HG02870 (cell line): ENCODE measurements at regions not wholly inside any gene's neighbourhood (a gene's known extent, or its start where the extent isn't known, plus 50 kb on each side); places are given as distances from the start of the nearest gene placed in this dataset.
"Not testable (repeated sequence)": the region's sequence is repeated elsewhere in the genome, so short reads cannot be mapped to it uniquely, and the experiment has no call there.

Source experiments
- ATAC-seq: cut with Tn5 transposase; IDR thresholded peaks from one replicate; pipeline ENCODE4 v1.9.1; 2021; ENCODE audit warnings: mild to moderate bottlenecking, moderate library complexity; ENCODE audit not compliant: unreplicated experiment

DNA sequence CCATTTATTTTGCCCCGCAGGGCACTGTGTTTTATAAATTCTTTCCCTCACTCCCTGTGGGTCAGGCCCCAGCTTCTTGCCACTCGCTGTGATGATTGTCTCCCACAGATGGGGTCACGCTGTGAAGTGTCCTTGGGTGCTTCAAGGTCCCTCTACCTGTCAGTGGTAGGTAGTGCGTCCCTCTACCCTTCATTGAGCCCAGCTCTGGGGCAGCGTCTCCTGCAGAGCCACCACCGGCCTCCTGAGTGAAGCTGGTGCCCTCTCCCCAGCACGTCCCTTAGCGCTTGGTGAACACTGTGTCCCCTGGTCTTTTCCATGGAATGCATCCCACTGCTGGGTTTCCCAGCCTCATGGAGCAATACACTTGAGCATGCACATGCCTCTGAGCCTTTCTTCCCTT, 108.2 kb downstream of the NRN1 start:
- no peak for ATAC-seq

DNA sequence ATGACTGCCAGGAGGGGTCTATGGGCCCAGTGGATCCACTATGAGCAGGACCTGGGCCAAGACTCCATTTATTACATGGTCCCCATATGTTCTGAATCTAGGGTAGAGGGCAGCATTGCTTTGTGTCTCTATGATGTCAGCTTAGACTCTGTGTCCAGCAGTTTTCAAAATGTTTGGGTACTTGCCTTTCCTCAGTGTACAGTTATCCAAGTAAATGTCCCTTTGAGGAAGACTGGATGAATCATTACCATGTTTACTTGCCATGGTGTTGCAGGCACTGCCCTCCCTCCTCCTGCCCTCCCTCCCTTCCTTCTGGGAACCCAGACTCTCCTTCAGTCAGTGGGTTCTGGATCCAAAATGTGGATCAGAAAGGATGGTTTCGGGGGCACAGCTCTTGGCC, 108.6 kb downstream of the NRN1 start:
- no peak for ATAC-seq

DNA sequence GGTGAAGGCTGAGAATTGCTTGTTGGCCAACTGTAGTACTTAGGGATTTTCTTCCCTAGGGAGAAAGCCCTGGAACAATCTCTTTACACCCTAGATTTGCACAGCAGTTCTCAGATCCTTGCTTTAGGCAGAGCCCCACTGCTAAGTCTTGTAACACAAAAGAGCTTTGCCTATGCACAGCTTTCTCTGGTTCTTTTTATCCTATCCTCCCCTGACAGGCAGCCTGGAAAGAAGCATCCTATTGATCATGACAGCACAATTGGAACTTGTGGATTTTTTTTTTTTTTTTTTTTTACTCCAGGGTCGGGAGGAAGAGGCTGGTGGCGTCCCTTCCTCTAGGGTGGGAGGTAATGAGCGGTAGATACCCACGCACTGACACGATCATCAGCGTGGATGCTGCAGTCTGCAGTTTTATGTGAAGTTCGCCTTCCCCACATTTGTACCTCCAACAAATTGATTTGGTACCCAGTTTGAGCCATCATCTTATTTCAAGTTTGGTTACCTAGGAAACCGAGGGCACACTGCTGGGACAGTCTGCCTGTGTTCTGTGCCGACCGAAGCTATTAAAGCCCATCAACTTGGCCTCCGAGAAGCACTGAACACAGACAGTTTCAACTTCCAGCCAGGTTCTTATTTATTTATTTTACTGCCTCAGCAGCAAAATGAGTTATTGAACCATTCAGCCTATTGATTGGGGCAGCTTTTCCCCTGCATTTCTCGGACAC, 110.1 kb downstream of the NRN1 start:
- no peak for ATAC-seq

DNA sequence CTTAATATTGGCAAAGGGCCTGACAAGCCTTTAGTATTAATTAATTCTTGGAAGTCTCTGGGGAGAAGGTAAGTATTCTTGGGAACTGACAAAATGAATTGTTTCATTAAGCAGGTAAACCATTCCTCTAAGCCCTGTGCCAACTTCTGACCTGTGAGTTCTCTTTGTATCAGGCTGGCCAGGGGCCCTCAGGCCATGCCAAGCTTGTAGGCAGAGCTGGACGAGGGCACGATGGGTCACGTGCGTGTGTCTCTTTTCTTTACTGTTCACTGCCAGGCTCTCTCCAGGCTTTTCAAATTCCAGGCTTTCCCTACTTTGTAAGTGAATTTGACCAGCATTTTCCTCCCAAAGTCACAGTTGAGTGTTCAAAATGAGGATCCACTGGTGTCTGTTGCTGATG, 112.4 kb downstream of the NRN1 start:
- no peak for ATAC-seq

DNA sequence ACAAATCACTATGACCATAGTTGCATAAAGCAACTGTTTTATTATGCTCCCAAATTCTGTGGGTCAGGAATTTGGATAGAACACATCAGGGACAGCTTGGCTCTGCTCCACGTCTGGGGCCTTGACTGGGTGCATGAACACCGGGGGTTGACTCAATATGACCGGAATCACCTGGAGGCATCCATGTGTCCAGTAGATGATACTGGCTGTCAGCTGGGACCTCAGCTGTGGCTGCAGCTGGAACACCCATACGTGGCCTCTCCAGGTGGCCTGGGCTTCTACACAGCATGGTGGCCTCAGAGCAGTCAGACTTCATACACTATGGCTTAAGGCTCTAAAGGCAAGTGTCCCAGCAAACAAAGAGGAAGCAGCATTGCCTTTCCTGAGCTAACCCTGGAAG, 113.4 kb downstream of the NRN1 start:
- ATAC-seq = no peak

DNA sequence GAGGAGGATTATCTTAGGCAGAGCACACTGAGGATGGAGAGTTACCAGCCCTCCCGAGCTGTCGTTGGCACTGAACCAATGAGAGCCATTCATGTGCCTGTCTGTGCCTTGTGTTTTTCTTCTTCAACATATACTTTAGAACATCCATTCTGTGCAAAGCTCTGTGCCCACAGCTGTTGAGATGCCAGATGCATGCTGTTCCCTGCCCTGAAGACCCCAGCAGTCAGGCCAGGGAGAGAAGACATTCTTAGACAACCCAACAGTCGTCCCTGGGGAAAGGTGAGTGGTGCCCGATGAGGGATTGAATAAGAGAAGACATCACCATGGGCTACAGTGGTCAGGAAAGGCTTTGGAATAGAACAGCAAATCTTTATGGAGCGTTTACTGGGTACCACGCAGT, 114.1 kb downstream of the NRN1 start:
- ATAC-seq = no peak

DNA sequence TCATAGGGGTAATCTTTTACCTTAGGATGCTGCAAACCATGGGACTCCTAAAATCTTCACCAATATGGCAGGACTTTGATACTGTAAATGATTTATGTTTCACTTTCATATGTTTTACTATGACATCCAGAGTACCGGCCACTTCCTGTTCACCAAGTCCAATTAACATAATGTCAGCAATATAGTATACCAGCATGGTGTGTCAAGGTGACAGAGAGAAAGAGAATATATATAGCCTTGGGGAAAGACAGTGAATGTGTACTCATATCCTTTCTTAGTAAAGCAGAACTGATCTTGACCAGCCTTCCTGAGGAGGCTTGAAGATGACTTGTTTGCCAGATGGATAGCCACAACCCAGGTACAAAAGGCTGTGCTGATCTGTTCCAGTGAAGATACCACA, 127.9 kb downstream of the NRN1 start:
- ATAC-seq = no peak

DNA sequence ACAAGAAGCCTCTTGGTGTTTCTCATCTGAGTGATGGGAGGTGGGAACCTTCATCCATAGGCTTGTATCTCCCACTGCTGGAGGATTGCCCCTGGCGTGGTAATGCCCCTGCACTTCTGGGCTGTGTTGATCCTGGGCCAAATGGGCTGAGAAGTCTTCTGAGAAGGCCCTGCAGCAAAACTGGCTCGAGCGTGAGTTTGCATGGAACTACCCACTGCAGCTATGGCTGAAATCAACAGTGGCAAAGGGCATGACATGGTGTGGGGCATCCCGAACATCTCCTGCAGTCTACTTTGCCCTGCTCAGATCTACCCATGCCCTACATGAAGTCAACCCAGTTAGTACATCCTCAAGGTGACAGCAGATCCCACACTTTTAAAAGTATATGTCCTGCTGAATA, 130.6 kb downstream of the NRN1 start:
- ATAC-seq = no peak

DNA sequence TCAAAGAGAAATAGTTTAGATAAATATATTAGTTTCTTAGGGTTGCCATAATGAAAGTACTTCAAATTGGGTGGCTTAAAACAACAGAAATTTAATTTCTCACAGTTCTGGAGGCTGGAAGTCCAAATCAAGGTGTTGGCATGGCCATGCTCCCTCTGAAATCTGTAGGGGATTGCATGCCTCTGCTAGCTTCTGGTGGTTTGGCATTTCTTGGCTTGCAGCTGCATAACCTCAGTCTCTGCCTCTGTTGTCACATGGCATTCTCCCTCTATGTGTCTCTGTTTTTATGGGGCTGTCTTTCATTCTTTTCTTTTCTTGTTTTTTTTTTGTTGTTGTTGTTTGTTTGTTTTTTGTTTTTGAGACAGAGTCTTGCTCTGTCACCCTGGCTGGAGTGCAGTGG, 132.7 kb downstream of the NRN1 start:
- ATAC-seq = not testable (repeated sequence)

DNA sequence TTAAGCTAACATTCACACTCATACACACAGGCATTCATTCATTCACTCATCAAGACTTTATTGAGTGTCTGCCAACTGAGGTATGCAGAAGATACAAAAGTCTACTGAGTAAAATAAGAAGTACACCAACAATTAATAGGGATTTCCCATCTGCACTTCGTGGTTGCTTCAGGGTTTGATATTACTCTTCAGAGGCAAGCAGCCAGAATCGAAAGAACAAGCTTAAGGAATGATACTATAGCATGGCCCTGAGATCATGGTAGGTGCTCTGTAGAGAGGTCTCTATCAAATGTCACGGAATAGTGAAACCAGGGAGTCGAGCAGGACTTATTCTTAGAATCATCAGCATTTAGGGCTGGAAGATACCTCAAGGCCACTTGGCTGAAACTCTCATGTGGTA, 135.4 kb downstream of the NRN1 start:
- peak; percentile 63 for ATAC-seq

DNA sequence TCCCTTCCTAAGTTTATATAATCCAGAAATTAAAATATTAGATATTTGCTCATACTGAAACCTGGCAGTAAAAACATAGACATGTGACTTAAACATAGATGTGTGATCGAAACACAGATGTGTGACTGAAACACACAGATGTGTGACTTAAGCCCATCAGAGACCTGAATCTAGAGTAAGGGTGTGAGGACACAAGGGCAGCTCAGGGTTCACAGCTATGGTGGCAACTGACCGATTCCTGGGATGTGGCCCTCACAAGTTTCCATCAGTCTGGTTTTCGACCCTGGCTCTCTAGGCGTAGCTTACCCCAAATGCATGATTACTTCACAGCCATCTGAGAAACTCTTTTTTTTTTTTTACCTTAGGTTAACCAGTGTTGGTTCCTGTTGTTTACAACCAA, 137.0 kb downstream of the NRN1 start:
- ATAC-seq = peak; percentile 61

DNA sequence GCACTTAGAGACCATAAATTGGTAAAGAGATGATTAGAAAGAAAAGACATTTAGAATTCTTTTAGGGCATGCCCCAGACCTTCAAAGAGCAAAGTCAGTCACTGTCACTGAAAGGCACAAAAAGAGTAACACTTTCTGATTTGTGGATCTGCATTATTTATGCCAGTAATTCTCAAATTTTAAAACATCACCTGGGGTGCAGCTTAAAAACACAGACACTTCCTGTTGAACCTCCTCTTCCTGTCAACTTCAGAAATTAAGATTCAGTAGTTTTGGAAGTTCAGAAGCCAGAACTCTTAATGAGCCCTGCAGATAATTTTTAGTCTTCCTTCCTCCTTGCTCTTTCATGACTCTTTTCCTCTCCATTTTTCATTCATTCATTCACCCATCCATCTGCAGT, 137.5 kb downstream of the NRN1 start:
- no peak for ATAC-seq

DNA sequence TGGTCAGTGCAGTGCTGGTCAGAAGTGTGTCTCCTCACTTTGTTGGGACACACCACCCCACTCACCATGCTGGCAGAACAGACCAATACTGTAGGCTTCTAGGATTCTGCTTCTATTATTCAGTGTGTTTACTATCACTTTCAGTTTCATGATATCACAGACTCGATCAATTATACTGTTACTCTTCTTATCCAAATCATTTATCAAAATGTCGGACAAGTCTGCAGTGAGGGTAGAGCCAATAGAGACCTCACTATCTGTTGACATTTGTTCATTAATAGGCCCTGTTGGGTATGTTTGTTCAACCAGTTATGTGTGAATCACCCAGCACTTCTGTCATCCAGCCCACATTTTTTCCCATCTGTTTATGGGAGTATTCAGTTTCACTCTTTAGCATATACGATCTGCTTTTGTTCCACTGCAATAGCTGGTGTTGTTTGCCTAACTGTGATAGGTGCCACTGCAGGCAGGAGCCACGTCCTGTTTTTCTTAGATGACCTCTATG, 140.1 kb downstream of the NRN1 start:
- ATAC-seq = no peak

DNA sequence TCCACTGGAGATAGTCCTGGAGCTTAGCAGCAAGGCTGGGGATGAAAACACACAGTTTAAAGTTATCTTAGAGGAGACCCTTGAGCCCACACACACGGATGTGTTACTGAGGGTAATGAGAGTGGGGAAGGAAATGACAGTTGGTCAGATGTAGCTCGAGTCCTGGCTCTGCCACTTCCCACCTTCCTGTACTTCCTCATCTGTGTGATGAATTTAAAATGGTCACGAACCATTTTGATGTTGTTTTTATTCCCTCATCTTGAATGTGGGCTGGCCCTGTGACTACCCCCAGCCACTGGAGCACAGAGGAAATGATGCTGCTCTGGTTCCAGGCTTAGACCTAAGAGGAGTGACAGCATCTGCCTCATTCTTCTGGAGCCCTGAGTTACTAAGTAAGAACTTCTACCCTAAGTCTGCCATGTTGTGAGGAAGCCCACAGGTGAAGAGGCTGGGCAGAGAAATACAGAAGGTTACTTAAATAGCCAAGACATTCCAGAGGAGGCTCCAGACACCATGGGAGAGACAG, 141.2 kb downstream of the NRN1 start:
- no peak for ATAC-seq

DNA sequence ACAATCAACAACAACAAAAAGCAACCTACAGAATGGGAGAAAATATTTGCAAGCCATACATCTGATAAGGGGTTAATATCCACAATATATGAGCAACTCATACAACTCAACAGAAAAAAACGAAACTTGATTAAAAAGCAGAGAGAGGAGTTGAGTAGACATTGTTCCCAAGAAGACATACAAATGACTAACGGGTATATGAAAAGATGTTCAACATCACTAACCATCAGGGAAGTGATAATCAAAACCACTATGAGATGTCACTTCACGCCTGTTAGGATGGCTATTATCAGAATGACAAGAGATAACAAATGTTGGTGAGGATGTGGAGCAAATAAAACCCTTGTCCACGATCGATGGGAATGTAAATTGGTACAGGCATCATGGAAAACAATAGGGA, 145.9 kb downstream of the NRN1 start:
- ATAC-seq = no peak

DNA sequence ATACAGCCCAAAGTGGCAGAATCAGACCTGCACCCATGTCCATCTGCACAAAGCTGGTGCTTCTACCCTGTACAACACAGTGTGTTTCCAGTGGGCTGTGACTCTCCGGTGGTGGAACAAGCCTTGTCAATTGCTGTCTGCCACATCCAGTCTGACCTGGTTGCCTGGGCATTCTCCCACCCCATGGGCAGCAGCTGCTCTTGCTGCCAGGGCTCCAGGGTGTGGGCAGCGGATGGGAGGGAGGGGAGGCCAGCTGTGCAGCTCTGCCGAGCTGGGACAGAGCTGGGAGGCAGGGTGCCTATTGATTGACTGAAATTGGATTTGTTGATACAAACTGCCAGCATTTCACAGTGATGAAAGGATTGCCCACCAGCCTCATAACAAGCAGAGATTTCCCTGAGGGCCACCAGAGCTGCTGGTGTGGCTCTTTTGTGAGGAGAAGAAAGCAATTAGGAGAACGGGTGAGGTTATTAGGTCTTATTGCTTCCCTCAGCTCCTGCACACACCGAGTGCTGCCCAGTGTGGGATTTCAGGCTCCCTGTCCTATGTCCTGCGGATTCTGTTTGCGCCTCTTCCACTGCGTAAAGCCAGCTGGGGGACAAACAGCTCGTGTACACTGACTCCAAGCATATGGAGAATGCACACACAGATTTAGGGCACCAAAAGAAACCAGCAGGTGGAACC, 150.8 kb downstream of the NRN1 start:
- no peak for ATAC-seq

DNA sequence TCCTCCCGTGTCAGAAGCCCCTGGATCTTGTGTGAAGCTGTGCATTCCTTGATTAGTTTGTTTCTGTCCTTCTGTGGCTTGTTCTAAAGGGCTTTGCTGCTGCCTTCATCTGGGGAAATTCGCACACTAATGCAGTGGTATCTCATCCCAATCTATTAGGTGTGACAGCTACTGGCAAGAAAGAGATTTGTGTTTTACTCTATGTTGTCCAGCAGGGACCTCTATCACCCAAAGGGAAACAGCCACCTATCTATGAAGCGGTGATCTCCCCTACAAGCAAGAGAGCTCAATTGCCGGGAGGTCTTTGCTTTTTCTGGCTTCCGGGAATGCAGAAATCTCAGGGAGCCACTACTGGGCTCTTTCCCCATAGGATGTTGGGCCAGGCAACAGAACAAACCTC, 151.8 kb downstream of the NRN1 start:
- ATAC-seq = no peak

DNA sequence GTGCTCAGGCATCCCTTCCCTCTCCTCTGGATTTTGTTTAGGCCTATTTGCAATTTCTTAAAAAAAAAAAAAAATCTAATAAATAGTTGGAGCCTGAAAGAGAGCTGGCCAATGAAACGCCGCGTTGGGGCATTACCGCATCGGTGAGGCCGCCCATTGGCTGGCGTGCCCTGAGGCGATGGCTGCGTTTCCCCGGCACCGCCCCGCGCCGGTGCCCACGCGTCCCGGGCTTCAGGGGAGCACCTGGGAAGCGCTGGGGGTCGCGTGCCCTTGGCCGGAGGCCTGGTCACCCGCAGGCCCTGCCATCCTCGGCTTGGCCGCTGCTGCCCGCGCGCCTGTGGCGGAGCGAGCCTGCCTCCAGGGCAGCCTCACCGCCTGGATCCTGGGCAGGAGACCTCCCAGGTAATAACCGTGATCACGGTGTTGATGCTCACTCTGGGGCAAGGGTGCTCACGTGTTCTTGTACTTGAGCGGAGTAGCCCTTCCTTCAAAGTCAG, 155.4 kb downstream of the NRN1 start:
- peak; percentile 84 for ATAC-seq

DNA sequence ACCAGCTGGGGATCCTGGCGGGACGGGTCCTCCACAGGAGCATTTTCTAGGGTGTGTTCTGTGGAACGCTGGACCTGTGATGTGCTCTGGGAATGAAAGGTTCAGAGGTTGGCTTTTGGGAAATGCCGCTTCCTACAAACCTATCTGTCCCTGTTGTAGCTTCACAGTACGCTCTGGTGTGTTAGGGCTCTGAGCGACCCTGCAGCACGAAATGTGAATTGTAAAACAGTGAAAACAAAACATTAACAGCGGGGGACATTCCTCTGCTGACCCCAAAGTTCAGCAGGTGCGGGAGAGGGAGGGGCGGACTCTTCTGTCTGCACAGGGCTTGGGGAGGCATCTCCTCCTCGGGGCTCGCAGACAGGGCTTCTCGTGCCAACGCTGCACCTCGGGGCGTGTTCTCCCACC, 155.9 kb downstream of the NRN1 start:
- ATAC-seq = peak; percentile 23

DNA sequence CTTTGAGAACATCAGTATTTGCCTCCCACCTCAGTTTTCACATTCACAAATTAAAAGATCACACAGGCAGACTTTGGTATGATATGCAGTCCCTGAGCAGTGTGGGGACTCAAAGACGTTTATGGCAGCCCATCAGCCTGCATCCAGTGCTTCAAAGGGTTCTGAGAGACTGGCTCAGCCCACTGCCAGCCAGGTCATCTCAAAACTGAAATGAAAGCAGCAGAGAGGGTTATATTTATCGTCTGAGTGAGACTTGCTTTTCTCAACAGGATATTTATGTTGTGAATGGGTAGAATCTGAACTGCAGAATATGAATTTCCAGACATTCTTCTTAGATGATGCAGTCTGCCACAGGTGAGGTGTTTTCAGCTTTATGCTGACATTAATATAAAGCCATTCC, 159.8 kb downstream of the NRN1 start:
- no peak for ATAC-seq

DNA sequence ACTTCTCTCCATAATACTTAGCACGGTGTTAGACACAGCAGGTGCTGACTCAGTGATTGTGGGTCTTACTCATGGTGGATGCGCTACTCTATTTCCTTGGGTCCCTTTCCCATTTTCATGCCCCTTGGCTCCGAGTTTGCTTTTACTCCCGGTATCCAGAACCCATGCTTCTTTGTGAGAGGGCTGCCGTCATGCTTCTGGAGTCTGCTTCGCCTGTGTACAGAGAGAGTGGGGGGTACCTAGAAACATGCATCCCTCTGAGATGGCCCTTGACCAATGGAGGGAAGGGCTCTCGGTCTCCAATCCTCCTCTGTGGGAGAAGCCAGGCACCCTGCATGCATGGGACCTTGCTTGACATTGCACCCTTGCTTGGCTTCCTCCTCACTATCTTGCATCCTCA, 160.4 kb downstream of the NRN1 start:
- ATAC-seq = no peak

DNA sequence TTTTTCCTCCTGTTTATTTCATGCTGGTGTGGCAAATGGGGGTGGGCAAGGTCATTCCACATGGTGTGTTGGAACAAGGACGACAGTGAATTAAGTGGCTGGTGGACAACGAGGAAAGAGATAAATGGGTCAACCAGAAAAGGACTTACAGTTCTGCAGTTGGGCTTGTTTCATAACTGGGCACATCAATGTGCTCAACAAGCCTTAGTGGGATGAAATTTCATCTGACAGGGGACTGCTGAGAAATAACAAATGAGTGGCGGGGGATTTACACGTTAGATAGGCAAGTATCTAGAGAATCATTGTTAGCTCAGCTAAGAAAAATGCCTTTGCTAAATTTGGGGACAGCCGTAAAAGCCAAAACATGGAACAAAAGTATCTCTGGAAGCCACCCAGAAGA, 163.6 kb downstream of the NRN1 start:
- ATAC-seq = no peak
